OCI-LY1 (cell line): ENCODE measurements at regions not wholly inside any gene's neighbourhood (a gene's known extent, or its start where the extent isn't known, plus 50 kb on each side); places are given as distances from the start of the nearest gene placed in this dataset.

Experiments used
- EZH2 ChIP-seq: fragments of 200-600 bp; sonication (generic), shearing (Covaris generic); IDR thresholded peaks from 2 replicates; pipeline ENCODE4 v1.8.0; 2017; ENCODE audit warnings: borderline replicate concordance, mixed run types, mild to moderate bottlenecking, antibody characterized with exemption, low read length, moderate library complexity, mixed read lengths
- TF ChIP-seq, protein P1 (sequence below): fragments of 200-600 bp; sonication (generic), shearing (Covaris generic); IDR thresholded peaks from 2 replicates; pipeline ENCODE4 v1.5.1; 2017; ENCODE audit warnings: mild to moderate bottlenecking, antibody characterized with exemption, low read length, moderate library complexity, mixed read lengths

DNA sequence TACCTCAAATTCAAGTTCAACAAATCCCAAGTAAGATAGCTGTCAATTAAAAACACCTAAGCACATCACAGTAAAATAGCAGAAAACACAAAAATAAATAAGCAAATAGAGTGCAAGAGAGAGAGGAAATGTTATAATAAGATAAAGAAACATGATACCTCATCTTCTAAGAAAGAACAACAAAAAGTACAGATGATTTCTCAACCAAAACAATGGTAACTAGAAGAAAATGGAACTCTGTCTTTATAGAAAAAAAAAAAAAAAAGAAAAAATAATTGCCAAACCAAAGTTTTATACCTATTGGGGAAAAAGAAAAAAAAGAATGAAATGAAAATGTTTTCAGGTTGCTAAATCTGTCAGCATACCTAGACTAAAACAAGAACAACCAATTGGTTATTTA, 1253.5 kb upstream of the CDH2 start:
- TF ChIP-seq, protein P1, sequence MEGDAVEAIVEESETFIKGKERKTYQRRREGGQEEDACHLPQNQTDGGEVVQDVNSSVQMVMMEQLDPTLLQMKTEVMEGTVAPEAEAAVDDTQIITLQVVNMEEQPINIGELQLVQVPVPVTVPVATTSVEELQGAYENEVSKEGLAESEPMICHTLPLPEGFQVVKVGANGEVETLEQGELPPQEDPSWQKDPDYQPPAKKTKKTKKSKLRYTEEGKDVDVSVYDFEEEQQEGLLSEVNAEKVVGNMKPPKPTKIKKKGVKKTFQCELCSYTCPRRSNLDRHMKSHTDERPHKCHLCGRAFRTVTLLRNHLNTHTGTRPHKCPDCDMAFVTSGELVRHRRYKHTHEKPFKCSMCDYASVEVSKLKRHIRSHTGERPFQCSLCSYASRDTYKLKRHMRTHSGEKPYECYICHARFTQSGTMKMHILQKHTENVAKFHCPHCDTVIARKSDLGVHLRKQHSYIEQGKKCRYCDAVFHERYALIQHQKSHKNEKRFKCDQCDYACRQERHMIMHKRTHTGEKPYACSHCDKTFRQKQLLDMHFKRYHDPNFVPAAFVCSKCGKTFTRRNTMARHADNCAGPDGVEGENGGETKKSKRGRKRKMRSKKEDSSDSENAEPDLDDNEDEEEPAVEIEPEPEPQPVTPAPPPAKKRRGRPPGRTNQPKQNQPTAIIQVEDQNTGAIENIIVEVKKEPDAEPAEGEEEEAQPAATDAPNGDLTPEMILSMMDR: no peak
- no peak for TF ChIP-seq EZH2
